Hepatocyte (in vitro differentiated cells): ENCODE measurements at regions not wholly inside any gene's neighbourhood (a gene's known extent, or its start where the extent isn't known, plus 50 kb on each side); places are given as distances from the start of the nearest gene placed in this dataset.

ENCODE experiments used
- EZH2 ChIP-seq: fragments of 200-600 bp; sonication (generic); IDR thresholded peaks from 2 replicates; pipeline ENCODE4 v1.6.1; 2016; ENCODE audit warnings: antibody characterized with exemption, mild to moderate bottlenecking, borderline replicate concordance
- EZH2phosphoT487 ChIP-seq: fragments of 200-600 bp; sonication (generic); IDR thresholded peaks from one replicate; pipeline ENCODE4 v1.6.1; 2018; ENCODE audit warnings: antibody characterized with exemption, mild to moderate bottlenecking, low read depth, moderate library complexity; ENCODE audit not compliant: unreplicated experiment, severe bottlenecking
- TF ChIP-seq, protein P1 (sequence below): fragments of 200-600 bp; sonication (generic); IDR thresholded peaks from 2 replicates; pipeline ENCODE4 v1.5.1; 2016; ENCODE audit warnings: antibody characterized with exemption, mild to moderate bottlenecking; ENCODE audit not compliant: poor library complexity

- TF ChIP-seq, protein P1, sequence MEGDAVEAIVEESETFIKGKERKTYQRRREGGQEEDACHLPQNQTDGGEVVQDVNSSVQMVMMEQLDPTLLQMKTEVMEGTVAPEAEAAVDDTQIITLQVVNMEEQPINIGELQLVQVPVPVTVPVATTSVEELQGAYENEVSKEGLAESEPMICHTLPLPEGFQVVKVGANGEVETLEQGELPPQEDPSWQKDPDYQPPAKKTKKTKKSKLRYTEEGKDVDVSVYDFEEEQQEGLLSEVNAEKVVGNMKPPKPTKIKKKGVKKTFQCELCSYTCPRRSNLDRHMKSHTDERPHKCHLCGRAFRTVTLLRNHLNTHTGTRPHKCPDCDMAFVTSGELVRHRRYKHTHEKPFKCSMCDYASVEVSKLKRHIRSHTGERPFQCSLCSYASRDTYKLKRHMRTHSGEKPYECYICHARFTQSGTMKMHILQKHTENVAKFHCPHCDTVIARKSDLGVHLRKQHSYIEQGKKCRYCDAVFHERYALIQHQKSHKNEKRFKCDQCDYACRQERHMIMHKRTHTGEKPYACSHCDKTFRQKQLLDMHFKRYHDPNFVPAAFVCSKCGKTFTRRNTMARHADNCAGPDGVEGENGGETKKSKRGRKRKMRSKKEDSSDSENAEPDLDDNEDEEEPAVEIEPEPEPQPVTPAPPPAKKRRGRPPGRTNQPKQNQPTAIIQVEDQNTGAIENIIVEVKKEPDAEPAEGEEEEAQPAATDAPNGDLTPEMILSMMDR: no peak
- TF ChIP-seq EZH2 (no peak), EZH2phosphoT487 (no peak)
Measured at GRCh38 chr7:68604541-68604940, 993.7 kb upstream of the AUTS2 start.
